GM23338 (cell line): ENCODE measurements at regions not wholly inside any gene's neighbourhood (a gene's known extent, or its start where the extent isn't known, plus 50 kb on each side); places are given as distances from the start of the nearest gene placed in this dataset.

Experiments used
- ATAC-seq: fragments of 200-7000 bp; cut with Tn5 transposase; 3 replicates; pipeline ENCODE4 v1.9.1; 2020
- DNase-seq: peaks from one replicate; pipeline ENCODE4 v3.0.0-alpha.2; 2015; ENCODE audit warnings: low spot score
- H2AFZ ChIP-seq: fragments of 200-600 bp; sonication (generic); 2 replicates; pipeline ENCODE4 v1.8.0; 2016; ENCODE audit warnings: antibody characterized with exemption, mild to moderate bottlenecking, moderate library complexity
- H3F3A ChIP-seq: fragments of 200-600 bp; sonication (generic); replicated peaks from 2 replicates; pipeline ENCODE4 v1.8.0; 2017; ENCODE audit warnings: antibody characterized with exemption, mixed run types, low read depth
- H3K27ac ChIP-seq: fragments of 200-600 bp; sonication (generic); 2 replicates; pipeline ENCODE4 v1.6.1; 2016; ENCODE audit warnings: low read depth
- H3K27me3 ChIP-seq: fragments of 200-600 bp; sonication (generic); 2 replicates; pipeline ENCODE4 v1.8.0; 2016; ENCODE audit warnings: mild to moderate bottlenecking, mixed run types, moderate library complexity; ENCODE audit not compliant: insufficient read depth
- H3K36me3 ChIP-seq: fragments of 200-600 bp; sonication (generic); 2 replicates; pipeline ENCODE4 v1.8.0; 2016; ENCODE audit warnings: mild to moderate bottlenecking; ENCODE audit not compliant: insufficient read depth
- H3K4me1 ChIP-seq: fragments of 200-600 bp; sonication (generic); 2 replicates; pipeline ENCODE4 v1.8.0; 2016; ENCODE audit warnings: mild to moderate bottlenecking, moderate library complexity; ENCODE audit not compliant: insufficient read depth
- H3K4me2 ChIP-seq: fragments of 200-600 bp; sonication (generic); 2 replicates; pipeline ENCODE4 v1.7.1; 2017; ENCODE audit warnings: mixed run types
- H3K4me3 ChIP-seq: fragments of 200-600 bp; sonication (generic); 2 replicates; pipeline ENCODE4 v1.6.1; 2016; ENCODE audit warnings: mixed run types
- H3K79me2 ChIP-seq: fragments of 200-600 bp; sonication (generic); replicated peaks from 2 replicates; pipeline ENCODE4 v1.8.0; 2017; ENCODE audit warnings: mild to moderate bottlenecking; ENCODE audit not compliant: insufficient read depth
- H3K9me2 ChIP-seq: fragments of 200-600 bp; sonication (generic); 2 replicates; pipeline ENCODE4 v1.8.0; 2017; ENCODE audit not compliant: insufficient read depth
- H4K20me1 ChIP-seq: fragments of 200-600 bp; sonication (generic); replicated peaks from 2 replicates; pipeline ENCODE4 v1.8.0; 2017; ENCODE audit warnings: mild to moderate bottlenecking; ENCODE audit not compliant: insufficient read depth
- H3K27ac Mint-ChIP-seq: 2 replicates; pipeline ENCODE4 v1.8.0; 2020; ENCODE audit warnings: inconsistent platforms, mild to moderate bottlenecking, moderate library complexity, mixed read lengths
- H3K27me3 Mint-ChIP-seq: 3 replicates; pipeline ENCODE4 v1.8.0; 2022; ENCODE audit warnings: low read depth, mild to moderate bottlenecking, moderate library complexity, mixed read lengths, inconsistent platforms; ENCODE audit not compliant: insufficient read depth, poor library complexity
- H3K36me3 Mint-ChIP-seq: 3 replicates; pipeline ENCODE4 v1.8.0; 2021; ENCODE audit warnings: low read depth, mild to moderate bottlenecking, inconsistent platforms, moderate library complexity, mixed read lengths
- H3K4me1 Mint-ChIP-seq: 3 replicates; pipeline ENCODE4 v1.8.0; 2020; ENCODE audit warnings: mild to moderate bottlenecking, inconsistent platforms, mixed read lengths
- H3K4me3 Mint-ChIP-seq: 3 replicates; pipeline ENCODE4 v1.8.0; 2021; ENCODE audit warnings: moderate library complexity, mild to moderate bottlenecking, inconsistent platforms, mixed read lengths
- H3K9me3 Mint-ChIP-seq: 3 replicates; pipeline ENCODE4 v1.8.0; 2020; ENCODE audit warnings: moderate library complexity, mild to moderate bottlenecking, inconsistent platforms, mixed read lengths
- CREB1 ChIP-seq: fragments of 250-450 bp; sonication (Bioruptor Pico); IDR thresholded peaks from 2 replicates; pipeline ENCODE4 v1.5.0; 2020; ENCODE audit warnings: low read depth, mild to moderate bottlenecking, moderate library complexity
- ETS1 ChIP-seq: IDR thresholded peaks from 2 replicates; pipeline ENCODE4 v1.6.1; 2016; ENCODE audit warnings: antibody characterized with exemption
- EZH2 ChIP-seq: fragments of 200-600 bp; sonication (generic); IDR thresholded peaks from one replicate; pipeline ENCODE4 v1.8.0; 2017; ENCODE audit warnings: antibody characterized with exemption, mild to moderate bottlenecking, low read depth; ENCODE audit not compliant: unreplicated experiment
- EZH2phosphoT487 ChIP-seq: fragments of 200-600 bp; sonication (generic); IDR thresholded peaks from one replicate; pipeline ENCODE4 v1.8.1; 2018; ENCODE audit warnings: antibody characterized with exemption; ENCODE audit not compliant: unreplicated experiment
- JUNB ChIP-seq: IDR thresholded peaks from one replicate; pipeline ENCODE4 v1.6.1; 2016; ENCODE audit warnings: antibody characterized with exemption; ENCODE audit not compliant: unreplicated experiment
- NANOG ChIP-seq: IDR thresholded peaks from 2 replicates; pipeline ENCODE4 v1.6.1; 2016; ENCODE audit warnings: antibody characterized with exemption, borderline replicate concordance
- POLR2AphosphoS5 ChIP-seq: IDR thresholded peaks from 2 replicates; pipeline ENCODE4 v1.6.1; 2016; ENCODE audit warnings: antibody characterized with exemption, low read depth
- REST ChIP-seq: IDR thresholded peaks from one replicate; pipeline ENCODE4 v1.6.1; 2018; ENCODE audit warnings: antibody characterized with exemption; ENCODE audit not compliant: unreplicated experiment
- STAT1 ChIP-seq: IDR thresholded peaks from one replicate; pipeline ENCODE4 v1.6.1; 2016; ENCODE audit warnings: antibody characterized with exemption; ENCODE audit not compliant: unreplicated experiment
- ZNF114 ChIP-seq: fragments of 250-450 bp; sonication (Bioruptor Pico); IDR thresholded peaks from 2 replicates; pipeline ENCODE4 v1.5.0; 2020; ENCODE audit warnings: mild to moderate bottlenecking, moderate library complexity
- ZNF331 ChIP-seq: fragments of 250-450 bp; sonication (Bioruptor Pico); IDR thresholded peaks from 2 replicates; pipeline ENCODE4 v1.5.0; 2020; ENCODE audit warnings: low read depth, mild to moderate bottlenecking, moderate library complexity
- ZNF462 ChIP-seq: fragments of 250-450 bp; sonication (Bioruptor Pico); IDR thresholded peaks from 2 replicates; pipeline ENCODE4 v1.5.0; 2020; ENCODE audit warnings: mild to moderate bottlenecking, moderate library complexity

DNA sequence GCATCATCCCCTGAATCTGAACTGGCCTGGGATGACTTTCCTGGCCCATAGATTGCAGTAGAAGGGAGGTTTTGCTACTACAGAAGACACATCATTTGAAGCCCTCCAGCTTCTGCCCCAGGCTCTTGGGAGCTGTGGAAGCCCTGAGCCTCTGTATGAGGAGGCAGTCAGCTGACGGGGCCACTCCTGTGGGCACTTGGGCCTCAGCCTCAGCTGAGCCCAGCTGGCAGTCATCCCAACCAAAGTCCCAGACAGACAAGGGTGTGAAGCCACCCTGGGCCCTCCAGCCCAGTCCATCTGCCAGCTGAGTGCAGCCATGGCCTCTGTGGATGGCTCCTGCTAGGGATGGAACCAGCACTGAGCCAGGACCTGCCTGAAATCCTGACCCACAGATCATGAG, 502.3 kb upstream of the HS6ST1 start (continued):
- TF ChIP-seq POLR2AphosphoS5 (no peak), ZNF331 (CRISPR knock-in tag) (no peak), NANOG (no peak), STAT1 (no peak), EZH2 (no peak), REST (no peak), ETS1 (no peak), ZNF114 (CRISPR knock-in tag) (no peak)

- H3K4me1 Mint-ChIP-seq = peaks cover 8% of the 10 kb centered on the region
- peaks cover 9% of the 10 kb centered on the region for H3K27me3 Mint-ChIP-seq
- DNase-seq (no peak), ATAC-seq (peak; percentile 35)
- Histone ChIP-seq H4K20me1 (no peaks in the 10 kb centered on the region), H3K27ac (no peak overlapping the region), H3K79me2 (no peaks in the 10 kb centered on the region), H3K36me3 (no peaks in the 10 kb centered on the region), H3K4me3 (no peak overlapping the region), H3K27me3 (no peaks in the 10 kb centered on the region), H3F3A (no peaks in the 10 kb centered on the region), H3K4me2 (no peak overlapping the region), H3K4me1 (no peaks in the 10 kb centered on the region), H2AFZ (no peak overlapping the region), H3K9me2 (peaks cover 6% of the 10 kb centered on the region; the same call in 1 of the 2 replicates)
- no peak overlapping the region for H3K4me3 Mint-ChIP-seq
- H3K36me3 Mint-ChIP-seq = no peaks in the 10 kb centered on the region
- H3K27ac Mint-ChIP-seq = no peak overlapping the region
- H3K9me3 Mint-ChIP-seq = no peaks in the 10 kb centered on the region
- TF ChIP-seq POLR2AphosphoS5 (no peak), NANOG (no peak), JUNB (no peak), ZNF331 (CRISPR knock-in tag) (no peak), CREB1 (CRISPR knock-in tag) (no peak), ETS1 (no peak), ZNF462 (CRISPR knock-in tag) (no peak), STAT1 (no peak), EZH2phosphoT487 (no peak)
Measured at GRCh38 chr2:128832946-128833663, 514.4 kb upstream of the HS6ST1 start.
